ENCODE measurements at regions not wholly inside any gene's neighbourhood (a gene's known extent, or its start where the extent isn't known, plus 50 kb on each side); places are given as distances from the start of the nearest gene placed in this dataset.

DNA sequence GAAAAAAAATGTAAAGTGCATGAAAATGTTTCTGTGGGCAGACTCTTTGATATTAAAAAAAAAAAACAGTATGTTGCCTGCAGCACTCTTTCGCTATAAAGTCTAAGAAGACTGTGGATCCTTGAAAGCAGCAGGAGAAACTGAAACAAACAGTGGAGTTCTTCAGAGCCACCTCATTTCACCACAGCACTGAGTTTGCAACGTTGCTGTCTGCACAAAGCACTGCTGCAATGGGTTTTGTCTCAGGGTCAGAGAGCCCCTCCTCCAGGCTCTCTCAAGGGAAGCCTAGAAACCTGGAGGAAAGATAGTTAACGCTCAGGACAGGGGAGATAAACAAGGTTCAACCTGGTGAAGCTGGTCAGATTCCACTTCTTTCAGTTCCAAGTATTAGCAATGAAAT, 248.7 kb downstream of the EFNB2 start:
- no peaks in the 10 kb centered on the region for H3K27me3 Mint-ChIP-seq (ENCODE audit: unreplicated experiment)
- H3K36me3 Mint-ChIP-seq (ENCODE audit: unreplicated experiment) = peaks cover 3% of the 10 kb centered on the region
- peaks cover 7% of the 10 kb centered on the region for H3K4me1 Mint-ChIP-seq (ENCODE audit: low read depth, unreplicated experiment)
- no peak for DNase-seq
- no peak overlapping the region for H3K27ac Mint-ChIP-seq (ENCODE audit: unreplicated experiment)
- TF ChIP-seq, protein P1, sequence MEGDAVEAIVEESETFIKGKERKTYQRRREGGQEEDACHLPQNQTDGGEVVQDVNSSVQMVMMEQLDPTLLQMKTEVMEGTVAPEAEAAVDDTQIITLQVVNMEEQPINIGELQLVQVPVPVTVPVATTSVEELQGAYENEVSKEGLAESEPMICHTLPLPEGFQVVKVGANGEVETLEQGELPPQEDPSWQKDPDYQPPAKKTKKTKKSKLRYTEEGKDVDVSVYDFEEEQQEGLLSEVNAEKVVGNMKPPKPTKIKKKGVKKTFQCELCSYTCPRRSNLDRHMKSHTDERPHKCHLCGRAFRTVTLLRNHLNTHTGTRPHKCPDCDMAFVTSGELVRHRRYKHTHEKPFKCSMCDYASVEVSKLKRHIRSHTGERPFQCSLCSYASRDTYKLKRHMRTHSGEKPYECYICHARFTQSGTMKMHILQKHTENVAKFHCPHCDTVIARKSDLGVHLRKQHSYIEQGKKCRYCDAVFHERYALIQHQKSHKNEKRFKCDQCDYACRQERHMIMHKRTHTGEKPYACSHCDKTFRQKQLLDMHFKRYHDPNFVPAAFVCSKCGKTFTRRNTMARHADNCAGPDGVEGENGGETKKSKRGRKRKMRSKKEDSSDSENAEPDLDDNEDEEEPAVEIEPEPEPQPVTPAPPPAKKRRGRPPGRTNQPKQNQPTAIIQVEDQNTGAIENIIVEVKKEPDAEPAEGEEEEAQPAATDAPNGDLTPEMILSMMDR (IDR thresholded peaks at IDR 0.05; ENCODE audit: partially characterized antibody, unreplicated experiment) = no peak
- no peak overlapping the region for H3K4me3 Mint-ChIP-seq (ENCODE audit: unreplicated experiment)
- H3K9me3 Mint-ChIP-seq (ENCODE audit: unreplicated experiment) = no peaks in the 10 kb centered on the region

DNA sequence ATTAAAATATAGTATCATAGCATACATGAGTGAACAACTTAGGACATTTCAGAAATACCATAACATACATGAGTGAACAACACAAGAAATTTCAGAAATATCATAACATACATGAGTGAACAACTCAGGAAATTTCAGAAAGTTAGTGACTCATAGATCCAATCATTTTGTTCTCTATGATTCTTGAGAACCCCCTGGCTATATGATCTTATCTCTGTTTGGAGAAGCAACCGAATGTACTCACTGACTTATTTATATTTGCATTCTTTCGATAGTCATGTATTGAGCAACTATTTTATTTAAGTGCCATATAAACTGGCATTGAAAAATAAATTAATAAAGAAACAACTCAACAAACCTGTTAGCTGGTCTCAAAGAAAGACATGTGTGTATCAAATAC, 251.1 kb downstream of the EFNB2 start:
- H3K9me3 Mint-ChIP-seq (ENCODE audit: unreplicated experiment) = no peaks in the 10 kb centered on the region
- DNase-seq = no peak
- TF ChIP-seq, protein P1 (IDR thresholded peaks at IDR 0.05; ENCODE audit: partially characterized antibody, unreplicated experiment) = no peak
- peaks cover 3% of the 10 kb centered on the region for H3K36me3 Mint-ChIP-seq (ENCODE audit: unreplicated experiment)
- no peak overlapping the region for H3K27ac Mint-ChIP-seq (ENCODE audit: unreplicated experiment)
- H3K27me3 Mint-ChIP-seq (ENCODE audit: unreplicated experiment) = no peaks in the 10 kb centered on the region
- H3K4me1 Mint-ChIP-seq (ENCODE audit: low read depth, unreplicated experiment) = peaks cover 7% of the 10 kb centered on the region
- no peak overlapping the region for H3K4me3 Mint-ChIP-seq (ENCODE audit: unreplicated experiment)

DNA sequence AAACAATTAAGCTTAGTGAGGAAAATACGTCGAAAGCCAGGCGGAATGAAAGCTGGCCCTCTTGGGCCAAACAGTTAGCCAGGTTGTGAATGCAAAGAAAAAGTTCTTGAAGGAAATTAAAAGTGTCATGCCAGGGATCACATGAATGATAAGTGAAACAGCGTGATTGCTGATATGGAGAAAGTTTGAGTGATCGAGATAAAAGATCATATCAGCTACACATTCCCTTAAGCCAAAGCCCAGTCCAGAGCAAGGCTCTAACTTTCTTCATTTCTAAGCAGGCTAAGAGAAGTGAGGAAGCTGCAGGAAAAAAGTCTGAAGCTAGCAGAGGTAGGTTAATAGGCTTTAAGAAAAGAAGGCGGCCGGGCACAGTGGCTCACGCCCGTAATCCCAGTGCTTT, 254.0 kb downstream of the EFNB2 start:
- Mint-ChIP-seq H3K9me3 (ENCODE audit: unreplicated experiment) (no peaks in the 10 kb centered on the region), H3K27ac (ENCODE audit: unreplicated experiment) (no peak overlapping the region), H3K36me3 (ENCODE audit: unreplicated experiment) (peaks cover 3% of the 10 kb centered on the region), H3K4me3 (ENCODE audit: unreplicated experiment) (no peak overlapping the region), H3K4me1 (ENCODE audit: low read depth, unreplicated experiment) (peaks cover 4% of the 10 kb centered on the region), H3K27me3 (ENCODE audit: unreplicated experiment) (no peaks in the 10 kb centered on the region)
- DNase-seq = no peak
- TF ChIP-seq, protein P1 (IDR thresholded peaks at IDR 0.05; ENCODE audit: partially characterized antibody, unreplicated experiment) = no peak

DNA sequence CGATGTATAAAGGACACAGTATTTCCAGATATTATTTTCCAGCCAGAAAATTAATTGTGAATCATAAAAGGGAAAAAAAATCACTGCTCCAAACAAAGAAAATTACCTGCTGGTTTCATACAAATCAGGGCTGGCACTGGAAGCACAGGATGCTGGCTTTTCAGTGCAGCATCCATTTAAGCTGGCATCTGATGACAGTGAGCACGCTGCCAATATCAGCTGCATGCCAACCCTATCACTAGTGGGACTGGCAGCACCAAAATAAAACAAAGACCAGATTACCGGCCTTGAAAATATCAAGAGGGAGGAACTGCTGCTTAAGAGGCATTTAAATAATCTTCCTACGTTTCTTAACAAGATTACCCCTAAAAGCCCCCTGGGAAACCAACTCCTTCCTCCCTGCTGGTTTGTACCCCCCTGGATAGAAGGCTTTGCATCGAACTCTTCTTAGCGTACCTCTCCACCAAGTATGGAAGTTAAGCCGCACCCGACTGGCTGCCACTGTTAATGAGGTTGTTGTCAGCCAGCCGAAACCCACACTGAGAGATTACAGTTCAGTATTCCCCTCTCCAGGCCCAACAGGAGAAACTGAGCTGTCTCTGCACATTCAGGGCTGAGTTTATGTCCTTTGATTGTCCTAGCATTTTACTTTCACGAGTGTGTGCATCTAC, 257.8 kb downstream of the EFNB2 start:
- Mint-ChIP-seq H3K36me3 (ENCODE audit: unreplicated experiment) (peaks cover 3% of the 10 kb centered on the region), H3K4me3 (ENCODE audit: unreplicated experiment) (no peak overlapping the region), H3K9me3 (ENCODE audit: unreplicated experiment) (no peaks in the 10 kb centered on the region), H3K27me3 (ENCODE audit: unreplicated experiment) (no peaks in the 10 kb centered on the region), H3K4me1 (ENCODE audit: low read depth, unreplicated experiment) (peaks cover 1% of the 10 kb centered on the region), H3K27ac (ENCODE audit: unreplicated experiment) (no peak overlapping the region)
- TF ChIP-seq, protein P1 (IDR thresholded peaks at IDR 0.05; ENCODE audit: partially characterized antibody, unreplicated experiment) = no peak
- DNase-seq = no peak

DNA sequence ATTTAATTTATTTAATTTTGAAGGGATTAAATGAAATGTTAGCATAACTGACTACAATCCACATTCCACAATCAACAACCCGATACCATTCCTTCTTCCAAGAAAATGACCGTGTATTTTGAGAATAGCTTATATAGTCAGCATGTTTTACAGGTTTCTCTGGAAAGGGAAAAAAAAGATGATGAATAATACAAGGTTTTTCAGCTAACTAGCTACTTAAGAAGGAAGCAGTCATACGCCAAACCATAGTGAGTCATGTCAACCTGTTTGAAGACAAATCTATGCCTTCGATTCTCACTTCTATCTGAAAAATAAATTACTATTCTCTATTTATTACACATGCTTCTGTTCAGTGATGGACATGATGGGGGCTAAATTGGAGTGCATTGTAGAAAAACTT, 258.6 kb downstream of the EFNB2 start:
- H3K27ac Mint-ChIP-seq (ENCODE audit: unreplicated experiment) = no peak overlapping the region
- H3K4me3 Mint-ChIP-seq (ENCODE audit: unreplicated experiment) = no peak overlapping the region

More for the DNA sequence above, 258.6 kb downstream of the EFNB2 start:
- TF ChIP-seq, protein P1 (IDR thresholded peaks at IDR 0.05; ENCODE audit: partially characterized antibody, unreplicated experiment) = no peak
- Mint-ChIP-seq H3K4me1 (ENCODE audit: low read depth, unreplicated experiment) (peaks cover 1% of the 10 kb centered on the region), H3K27me3 (ENCODE audit: unreplicated experiment) (peaks cover 2% of the 10 kb centered on the region), H3K9me3 (ENCODE audit: unreplicated experiment) (no peaks in the 10 kb centered on the region), H3K36me3 (ENCODE audit: unreplicated experiment) (no peaks in the 10 kb centered on the region)
- DNase-seq = no peak
